OCI-LY7 (cell line): ENCODE measurements at regions not wholly inside any gene's neighbourhood (a gene's known extent, or its start where the extent isn't known, plus 50 kb on each side); places are given as distances from the start of the nearest gene placed in this dataset.

Source experiments
- EZH2phosphoT487 ChIP-seq: fragments of 200-600 bp; sonication (generic); IDR thresholded peaks from 2 replicates; pipeline ENCODE4 v1.6.1; 2018; ENCODE audit warnings: low read depth, borderline replicate concordance, mild to moderate bottlenecking, mixed run types, antibody characterized with exemption, low read length, moderate library complexity, mixed read lengths
- TF ChIP-seq, protein P1 (sequence below): fragments of 200-600 bp; sonication (generic); conservative IDR thresholded peaks from 2 replicates; pipeline ENCODE4 v1.5.1; 2014; ENCODE audit warnings: mild to moderate bottlenecking, antibody characterized with exemption, low read length, moderate library complexity, mixed read lengths

GRCh38 chr5:39518516-39518915 is 93.7 kb upstream of the DAB2 start:
- TF ChIP-seq, protein P1, sequence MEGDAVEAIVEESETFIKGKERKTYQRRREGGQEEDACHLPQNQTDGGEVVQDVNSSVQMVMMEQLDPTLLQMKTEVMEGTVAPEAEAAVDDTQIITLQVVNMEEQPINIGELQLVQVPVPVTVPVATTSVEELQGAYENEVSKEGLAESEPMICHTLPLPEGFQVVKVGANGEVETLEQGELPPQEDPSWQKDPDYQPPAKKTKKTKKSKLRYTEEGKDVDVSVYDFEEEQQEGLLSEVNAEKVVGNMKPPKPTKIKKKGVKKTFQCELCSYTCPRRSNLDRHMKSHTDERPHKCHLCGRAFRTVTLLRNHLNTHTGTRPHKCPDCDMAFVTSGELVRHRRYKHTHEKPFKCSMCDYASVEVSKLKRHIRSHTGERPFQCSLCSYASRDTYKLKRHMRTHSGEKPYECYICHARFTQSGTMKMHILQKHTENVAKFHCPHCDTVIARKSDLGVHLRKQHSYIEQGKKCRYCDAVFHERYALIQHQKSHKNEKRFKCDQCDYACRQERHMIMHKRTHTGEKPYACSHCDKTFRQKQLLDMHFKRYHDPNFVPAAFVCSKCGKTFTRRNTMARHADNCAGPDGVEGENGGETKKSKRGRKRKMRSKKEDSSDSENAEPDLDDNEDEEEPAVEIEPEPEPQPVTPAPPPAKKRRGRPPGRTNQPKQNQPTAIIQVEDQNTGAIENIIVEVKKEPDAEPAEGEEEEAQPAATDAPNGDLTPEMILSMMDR = no peak
- no peak for TF ChIP-seq EZH2phosphoT487
